Right atrium auricular region (tissue), 2 donors: ENCODE measurements at regions not wholly inside any gene's neighbourhood (a gene's known extent, or its start where the extent isn't known, plus 50 kb on each side); places are given as distances from the start of the nearest gene placed in this dataset.
"Not testable (repeated sequence)": the region's sequence is repeated elsewhere in the genome, so short reads cannot be mapped to it uniquely, and the experiment has no call there.

Experiments used
- DNase-seq: peaks from one replicate; pipeline ENCODE4 v3.0.0-alpha.2; 2019; ENCODE audit warnings: low spot score
- H3K27ac ChIP-seq, 2 donors: fragments of 200-600 bp; sonication (generic); 1 replicate in 1 of 2; 2 replicates in 1 of 2; pipeline ENCODE4 v1.5.1; 2016 to 2019
- H3K27me3 ChIP-seq, 2 donors: fragments of 200-600 bp; sonication (generic); one replicate each; pipeline versions ENCODE4 v1.5.1 to v1.6.0; 2017 to 2019
- H3K36me3 ChIP-seq: fragments of 200-600 bp; sonication (generic); one replicate; pipeline ENCODE4 v1.5.1; 2016
- H3K4me1 ChIP-seq, 2 donors: fragments of 200-600 bp; sonication (generic); one replicate each; pipeline versions ENCODE4 v1.5.1 to v1.6.0; 2017 to 2019
- H3K4me3 ChIP-seq, 2 donors: fragments of 200-600 bp; sonication (generic); 1 replicate in 1 of 2; 2 replicates in 1 of 2; pipeline ENCODE4 v1.5.1; 2017 to 2019; ENCODE audit warnings: mild to moderate bottlenecking in 1 of 2, moderate library complexity in 1 of 2
- H3K9me3 ChIP-seq, 2 donors: fragments of 200-600 bp; sonication (generic); one replicate each; pipeline ENCODE4 v1.5.1; 2019
- CTCF ChIP-seq, 2 donors: fragments of 200-600 bp; sonication (generic); IDR thresholded peaks; one replicate each; pipeline ENCODE4 v1.5.1; 2019; ENCODE audit warnings: antibody characterized with exemption in 2 of 2

- Histone ChIP-seq H3K4me3 (no peak overlapping the region), H3K27me3 (no peaks in the 10 kb centered on the region), H3K36me3 (no peaks in the 10 kb centered on the region), H3K4me1 (no peaks in the 10 kb centered on the region), H3K27ac (no peak overlapping the region), H3K9me3 (no peaks in the 10 kb centered on the region)
- no peak for DNase-seq
- no peak for TF ChIP-seq CTCF (IDR thresholded peaks at IDR 0.05)
Observed at GRCh38 chr2:116988303-116988702, 826.2 kb upstream of the DDX18 start.

GRCh38 chr2:117019357-117019756 is 795.1 kb upstream of the DDX18 start:
- no peak for DNase-seq
- no peak overlapping the region for H3K27ac ChIP-seq
- no peaks in the 10 kb centered on the region for H3K4me1 ChIP-seq
- no peaks in the 10 kb centered on the region for H3K27me3 ChIP-seq
- no peaks in the 10 kb centered on the region for H3K36me3 ChIP-seq
- TF ChIP-seq CTCF (IDR thresholded peaks at IDR 0.05): no peak
- no peak overlapping the region for H3K4me3 ChIP-seq
- H3K9me3 ChIP-seq: no peaks in the 10 kb centered on the region

GRCh38 chr2:117027646-117028045 is 786.8 kb upstream of the DDX18 start:
- Histone ChIP-seq H3K27me3 (no peaks in the 10 kb centered on the region), H3K9me3 (no peaks in the 10 kb centered on the region), H3K4me1 (no peaks in the 10 kb centered on the region), H3K36me3 (no peaks in the 10 kb centered on the region), H3K27ac (no peak overlapping the region), H3K4me3 (no peak overlapping the region)
- no peak for TF ChIP-seq CTCF (IDR thresholded peaks at IDR 0.05)
- no peak for DNase-seq

GRCh38 chr2:117028708-117029107 is 785.8 kb upstream of the DDX18 start:
- H3K27ac ChIP-seq: not testable (repeated sequence)

GRCh38 chr2:117055499-117056375 is 758.8 kb upstream of the DDX18 start:
- H3K4me1 ChIP-seq: no peaks in the 10 kb centered on the region
- no peak overlapping the region for H3K27ac ChIP-seq
- DNase-seq: no peak
- H3K27me3 ChIP-seq: no peaks in the 10 kb centered on the region
- H3K9me3 ChIP-seq: no peaks in the 10 kb centered on the region
- H3K4me3 ChIP-seq: no peak overlapping the region
- TF ChIP-seq CTCF (IDR thresholded peaks at IDR 0.05): no peak
- no peaks in the 10 kb centered on the region for H3K36me3 ChIP-seq

More at GRCh38 chr2:117028708-117029107, 785.8 kb upstream of the DDX18 start:
- not testable (repeated sequence) for H3K4me1 ChIP-seq, DNase-seq, H3K9me3 ChIP-seq, H3K36me3 ChIP-seq, H3K4me3 ChIP-seq, H3K27me3 ChIP-seq

GRCh38 chr2:117056376-117056748 is 758.1 kb upstream of the DDX18 start:
- Histone ChIP-seq H3K4me1 (no peaks in the 10 kb centered on the region), H3K4me3 (no peak overlapping the region), H3K36me3 (no peaks in the 10 kb centered on the region), H3K27ac (no peak overlapping the region), H3K9me3 (no peaks in the 10 kb centered on the region), H3K27me3 (no peaks in the 10 kb centered on the region)
- DNase-seq: no peak
- TF ChIP-seq CTCF (IDR thresholded peaks at IDR 0.05): no peak
